ENCODE measurements at regions not wholly inside any gene's neighbourhood (a gene's known extent, or its start where the extent isn't known, plus 50 kb on each side); places are given as distances from the start of the nearest gene placed in this dataset.

DNA sequence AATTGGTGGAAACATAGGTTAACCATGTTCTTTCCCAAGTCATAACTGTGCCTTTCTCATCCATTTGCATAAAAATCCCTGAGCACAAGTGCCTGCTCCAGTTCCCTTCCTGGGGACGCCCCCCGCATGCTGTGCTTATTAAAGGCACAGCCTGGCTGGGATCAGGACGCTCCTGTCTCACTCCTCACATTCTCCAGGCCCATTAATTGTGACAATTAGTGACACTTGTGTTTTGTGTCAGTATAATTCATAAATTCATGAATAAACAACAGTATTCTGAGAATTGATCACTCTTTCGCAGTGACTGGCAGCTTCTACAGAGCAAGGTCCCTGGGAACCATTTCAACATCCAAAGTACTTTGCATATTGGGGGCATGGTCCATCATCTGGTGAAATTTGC lies 1354.4 kb downstream of the TBC1D22A start:
- TF ChIP-seq, protein P1, sequence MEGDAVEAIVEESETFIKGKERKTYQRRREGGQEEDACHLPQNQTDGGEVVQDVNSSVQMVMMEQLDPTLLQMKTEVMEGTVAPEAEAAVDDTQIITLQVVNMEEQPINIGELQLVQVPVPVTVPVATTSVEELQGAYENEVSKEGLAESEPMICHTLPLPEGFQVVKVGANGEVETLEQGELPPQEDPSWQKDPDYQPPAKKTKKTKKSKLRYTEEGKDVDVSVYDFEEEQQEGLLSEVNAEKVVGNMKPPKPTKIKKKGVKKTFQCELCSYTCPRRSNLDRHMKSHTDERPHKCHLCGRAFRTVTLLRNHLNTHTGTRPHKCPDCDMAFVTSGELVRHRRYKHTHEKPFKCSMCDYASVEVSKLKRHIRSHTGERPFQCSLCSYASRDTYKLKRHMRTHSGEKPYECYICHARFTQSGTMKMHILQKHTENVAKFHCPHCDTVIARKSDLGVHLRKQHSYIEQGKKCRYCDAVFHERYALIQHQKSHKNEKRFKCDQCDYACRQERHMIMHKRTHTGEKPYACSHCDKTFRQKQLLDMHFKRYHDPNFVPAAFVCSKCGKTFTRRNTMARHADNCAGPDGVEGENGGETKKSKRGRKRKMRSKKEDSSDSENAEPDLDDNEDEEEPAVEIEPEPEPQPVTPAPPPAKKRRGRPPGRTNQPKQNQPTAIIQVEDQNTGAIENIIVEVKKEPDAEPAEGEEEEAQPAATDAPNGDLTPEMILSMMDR (IDR thresholded peaks at IDR 0.05; ENCODE audit: insufficient read depth, missing control alignments), result no peak
- FAIRE-seq, result no peak
- no peak for DNase-seq (ENCODE audit: insufficient read length, low spot score)

DNA sequence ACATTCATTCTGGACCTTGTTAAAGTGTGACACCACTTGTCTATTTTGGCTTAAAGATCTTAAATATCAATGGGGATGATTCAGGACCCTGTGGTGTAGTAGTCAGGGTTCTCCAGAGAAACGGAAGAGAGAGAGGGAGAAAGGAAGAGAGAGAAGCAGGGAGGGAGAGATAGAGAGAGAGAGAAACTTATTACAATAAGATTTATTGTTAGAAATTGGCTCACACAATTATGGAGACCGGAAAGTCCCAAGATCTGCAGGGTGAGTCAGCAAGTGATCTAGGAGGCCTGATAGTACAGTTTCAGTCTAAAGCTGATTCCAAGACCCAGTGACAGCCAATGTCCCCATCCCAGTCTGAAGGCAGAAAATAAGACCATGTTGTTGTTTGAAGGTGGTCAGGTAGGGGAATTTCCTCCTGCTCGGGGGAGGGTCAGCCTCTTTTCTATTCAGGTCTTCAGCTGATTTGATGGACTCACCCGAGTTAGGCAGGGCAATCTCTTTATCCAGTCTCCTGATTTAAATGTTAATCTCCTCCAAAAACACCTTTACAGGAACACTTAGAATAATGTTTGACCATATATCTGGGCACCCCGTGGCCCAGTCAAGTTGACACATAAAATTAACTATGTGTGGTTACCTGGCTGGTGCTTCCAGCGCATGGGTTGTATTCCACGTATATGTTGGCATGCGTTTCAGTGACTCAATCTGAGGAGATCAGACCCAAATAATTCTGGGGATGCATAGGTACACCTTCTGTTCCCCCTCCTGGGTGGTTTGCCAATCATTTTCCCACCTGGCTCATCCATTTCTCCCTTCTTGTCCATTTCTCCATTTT lies 1350.5 kb downstream of the TBC1D22A start:
- TF ChIP-seq, protein P1 (IDR thresholded peaks at IDR 0.05; ENCODE audit: insufficient read depth, missing control alignments), result no peak
- no peak for FAIRE-seq
- no peak for DNase-seq (ENCODE audit: insufficient read length, low spot score)

DNA sequence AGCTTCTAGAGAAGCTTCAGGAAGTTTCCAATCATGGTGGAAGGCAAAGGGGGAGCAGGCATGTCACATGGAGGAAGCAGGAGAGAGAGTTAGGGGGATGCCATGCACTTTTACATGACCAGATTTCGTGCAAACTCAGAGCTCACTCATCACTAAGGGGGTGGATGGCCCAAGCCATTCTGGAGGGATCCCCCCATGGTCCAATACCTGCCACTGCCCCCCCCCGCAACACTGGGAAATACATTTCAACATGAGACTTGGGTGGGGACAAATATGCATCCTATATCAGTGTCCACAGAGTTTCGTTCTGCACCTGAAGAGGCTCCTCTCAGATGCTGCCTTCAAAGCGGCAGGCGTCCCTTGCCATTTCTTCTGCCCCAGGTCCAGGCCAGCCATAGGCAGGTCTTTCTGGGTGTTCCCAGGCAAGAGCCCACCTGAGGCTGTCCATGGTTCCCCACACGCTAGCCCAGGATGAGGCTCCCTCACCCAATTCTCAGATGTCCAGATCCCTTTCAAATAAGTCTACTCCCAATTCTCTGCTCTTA lies 1344.3 kb downstream of the TBC1D22A start:
- TF ChIP-seq, protein P1 (IDR thresholded peaks at IDR 0.05; ENCODE audit: insufficient read depth, missing control alignments), result no peak
- DNase-seq (ENCODE audit: insufficient read length, low spot score), result no peak
- FAIRE-seq, result no peak

DNA sequence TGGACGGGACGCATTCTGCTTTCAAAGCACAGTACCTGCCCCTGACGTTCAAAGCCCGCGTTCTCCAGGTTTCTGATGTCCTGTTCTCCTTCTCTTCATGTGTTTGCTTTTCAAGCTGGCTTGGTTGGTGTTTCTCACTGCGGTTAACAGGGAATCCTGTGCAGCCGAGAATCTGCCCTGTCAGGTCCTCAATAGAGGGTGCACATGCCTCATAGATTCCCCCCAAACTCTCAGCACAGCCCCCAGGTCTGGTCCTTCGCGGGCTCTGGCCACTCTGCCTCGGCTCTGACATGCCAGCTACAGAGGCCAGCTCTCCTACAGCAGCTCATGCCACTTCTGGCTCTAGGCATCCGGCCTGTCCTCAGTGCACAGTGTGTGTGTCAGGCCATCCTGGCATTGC lies 1343.8 kb downstream of the TBC1D22A start:
- FAIRE-seq (no peak), DNase-seq (ENCODE audit: insufficient read length, low spot score) (no peak)
- TF ChIP-seq, protein P1 (IDR thresholded peaks at IDR 0.05; ENCODE audit: insufficient read depth, missing control alignments), result no peak

DNA sequence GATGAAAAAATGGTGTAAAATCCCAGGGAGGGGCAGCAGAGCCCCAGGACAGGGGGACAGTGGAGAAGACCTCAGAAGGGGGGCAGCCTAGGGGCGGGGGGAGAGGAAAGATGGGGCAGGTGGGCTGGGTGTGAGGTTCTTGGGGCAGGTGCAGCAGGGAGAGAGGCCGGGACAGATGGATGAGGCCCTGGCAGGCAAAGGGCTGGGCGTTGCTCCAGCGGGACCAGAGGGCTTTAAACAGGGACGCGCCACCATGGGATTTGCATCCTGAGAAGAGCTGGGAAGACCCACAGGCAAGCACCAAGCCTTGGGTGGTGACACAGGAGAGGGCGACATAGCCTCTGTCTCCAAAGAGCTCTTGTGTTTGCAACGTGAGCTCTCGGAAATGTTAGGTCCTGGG lies 1342.8 kb downstream of the TBC1D22A start:
- TF ChIP-seq, protein P1 (IDR thresholded peaks at IDR 0.05; ENCODE audit: insufficient read depth, missing control alignments), result no peak
- DNase-seq (ENCODE audit: insufficient read length, low spot score) (no peak), FAIRE-seq (no peak)

DNA sequence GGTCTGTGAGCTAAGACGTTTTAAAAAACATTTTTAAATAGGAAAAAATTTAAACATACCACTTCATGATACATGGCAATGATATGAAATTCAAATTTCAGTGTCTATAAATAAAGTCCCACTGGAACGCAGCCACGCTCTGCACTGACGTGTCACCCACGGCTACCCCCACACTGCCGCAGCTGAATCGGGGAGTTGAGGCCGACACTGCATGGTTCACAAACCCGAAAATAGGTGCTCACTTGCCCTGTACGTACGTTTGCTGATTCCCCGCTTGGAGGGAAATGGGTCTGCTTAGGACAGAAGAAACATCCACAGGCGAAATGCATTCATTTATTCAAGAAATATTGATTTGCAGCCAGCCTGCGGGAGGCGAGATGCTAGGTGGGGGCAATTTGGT lies 1342.3 kb downstream of the TBC1D22A start:
- TF ChIP-seq, protein P1 (IDR thresholded peaks at IDR 0.05; ENCODE audit: insufficient read depth, missing control alignments), result no peak
- FAIRE-seq, result no peak
- DNase-seq (ENCODE audit: insufficient read length, low spot score), result no peak

DNA sequence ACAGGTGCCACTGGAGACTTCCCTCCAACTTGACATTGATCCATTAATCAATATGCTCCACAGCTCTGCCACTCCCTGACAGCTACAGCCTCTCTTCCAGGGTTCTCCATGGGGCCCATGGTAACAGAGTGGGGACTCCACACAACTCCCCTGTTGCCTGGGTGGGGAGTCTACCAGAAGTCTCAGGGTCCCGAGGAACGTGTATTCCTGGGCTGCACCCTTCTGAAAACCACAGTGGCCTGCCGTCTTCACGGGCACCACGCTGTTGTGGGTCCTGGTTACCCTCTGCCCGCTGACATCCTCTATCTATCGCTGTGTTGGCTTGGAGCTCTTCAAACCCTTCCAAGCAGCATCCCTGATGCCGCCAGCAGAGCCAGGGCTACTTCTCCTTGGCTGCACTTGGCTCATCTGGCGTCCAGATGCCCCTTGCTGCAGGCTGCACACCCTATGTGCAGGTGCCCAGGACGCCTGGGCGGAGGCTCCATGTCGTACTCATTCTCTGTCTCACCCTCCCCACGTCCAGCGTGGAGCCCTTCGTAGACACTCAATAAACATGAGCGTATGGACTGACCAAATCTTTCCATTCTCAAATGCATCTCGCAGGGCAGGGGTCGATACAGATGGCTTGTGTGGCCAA lies 1341.8 kb downstream of the TBC1D22A start:
- no peak for DNase-seq (ENCODE audit: insufficient read length, low spot score)
- FAIRE-seq, result no peak
- TF ChIP-seq, protein P1 (IDR thresholded peaks at IDR 0.05; ENCODE audit: insufficient read depth, missing control alignments), result no peak

Measured in D721Med (cell line).